ENCODE measurements at regions not wholly inside any gene's neighbourhood (a gene's known extent, or its start where the extent isn't known, plus 50 kb on each side); places are given as distances from the start of the nearest gene placed in this dataset.
"Not testable (repeated sequence)": the region's sequence is repeated elsewhere in the genome, so short reads cannot be mapped to it uniquely, and the experiment has no call there.

- DNase-seq = no peak
These were observed 326.1 kb downstream of the TMEM121 start for GRCh38 chr14:105852378-105853088.

GRCh38 chr14:105853089-105853906 is 326.9 kb downstream of the TMEM121 start:
- no peak for DNase-seq

- no peak for DNase-seq
These were observed 327.7 kb downstream of the TMEM121 start for GRCh38 chr14:105853907-105854599.

GRCh38 chr14:105854600-105855245 is 328.3 kb downstream of the TMEM121 start:
- no peak for DNase-seq

GRCh38 chr14:105855246-105855892 is 329.0 kb downstream of the TMEM121 start:
- no peak for DNase-seq

- no peak for DNase-seq
These were observed 329.7 kb downstream of the TMEM121 start for GRCh38 chr14:105855893-105856675.

- no peak for DNase-seq
These were observed 330.4 kb downstream of the TMEM121 start for GRCh38 chr14:105856676-105857219.

- DNase-seq = no peak
These were observed 330.9 kb downstream of the TMEM121 start for GRCh38 chr14:105857220-105857825.

GRCh38 chr14:105857826-105858675 is 331.7 kb downstream of the TMEM121 start:
- no peak for DNase-seq

- no peak for DNase-seq
These were observed 332.3 kb downstream of the TMEM121 start for GRCh38 chr14:105858676-105859025.

- DNase-seq = not testable (repeated sequence)
These were observed 332.8 kb downstream of the TMEM121 start for GRCh38 chr14:105859073-105859716.

- no peak for DNase-seq
These were observed 333.6 kb downstream of the TMEM121 start for GRCh38 chr14:105859717-105860614.

- no peak for DNase-seq
These were observed 334.5 kb downstream of the TMEM121 start for GRCh38 chr14:105860615-105861580.

GRCh38 chr14:105861985-105862465 is 335.6 kb downstream of the TMEM121 start:
- no peak for DNase-seq

- no peak for DNase-seq
These were observed 336.3 kb downstream of the TMEM121 start for GRCh38 chr14:105862581-105863239.
